ENCODE measurements at regions not wholly inside any gene's neighbourhood (a gene's known extent, or its start where the extent isn't known, plus 50 kb on each side); places are given as distances from the start of the nearest gene placed in this dataset.

GRCh38 chr7:145557805-145558204, 558.8 kb upstream of the CNTNAP2 start:
- TF ChIP-seq CTCF (IDR thresholded peaks at IDR 0.05; ENCODE audit: insufficient read depth, low read length, poor library complexity, severe bottlenecking) (no peak), EZH2phosphoT487 (conservative IDR thresholded peaks at IDR 0.05; ENCODE audit: low read length) (no peak)

Data from SU-DHL-6 (cell line).